IPS DF 19.7 (cell line): ENCODE measurements at regions not wholly inside any gene's neighbourhood (a gene's known extent, or its start where the extent isn't known, plus 50 kb on each side); places are given as distances from the start of the nearest gene placed in this dataset.

Experiments used
- DNase-seq: peaks from one replicate; pipeline ENCODE4 v3.0.0-alpha.2; 2013; ENCODE audit warnings: low read depth, low spot score

- no peak for DNase-seq
These were observed 58.7 kb upstream of the SH3RF3 start for GRCh38 chr2:109070290-109070689.

GRCh38 chr2:109069331-109070194 is 59.4 kb upstream of the SH3RF3 start:
- peak; percentile 35 for DNase-seq

GRCh38 chr2:109068811-109069210 is 60.2 kb upstream of the SH3RF3 start:
- no peak for DNase-seq

- no peak for DNase-seq
These were observed 61.3 kb upstream of the SH3RF3 start for GRCh38 chr2:109067631-109068125.

- DNase-seq, result no peak
These were observed 61.9 kb upstream of the SH3RF3 start for GRCh38 chr2:109066917-109067597.

GRCh38 chr2:109066501-109066900 is 62.5 kb upstream of the SH3RF3 start:
- no peak for DNase-seq

GRCh38 chr2:109065391-109065734 is 63.6 kb upstream of the SH3RF3 start:
- DNase-seq, result no peak

GRCh38 chr2:109064660-109065390 is 64.2 kb upstream of the SH3RF3 start:
- no peak for DNase-seq

GRCh38 chr2:109062859-109063700 is 65.9 kb upstream of the SH3RF3 start:
- DNase-seq, result no peak

- no peak for DNase-seq
These were observed 66.7 kb upstream of the SH3RF3 start for GRCh38 chr2:109062145-109062858.

GRCh38 chr2:109061736-109062135 is 67.3 kb upstream of the SH3RF3 start:
- no peak for DNase-seq

- DNase-seq, result no peak
These were observed 68.5 kb upstream of the SH3RF3 start for GRCh38 chr2:109060496-109060895.

GRCh38 chr2:109059474-109060165 is 69.4 kb upstream of the SH3RF3 start:
- DNase-seq, result no peak

GRCh38 chr2:109058802-109059201 is 69.8 kb upstream of the EDAR start:
- DNase-seq, result no peak

- no peak for DNase-seq
These were observed 69.2 kb upstream of the EDAR start for GRCh38 chr2:109058191-109058632.

- no peak for DNase-seq
These were observed 68.7 kb upstream of the EDAR start for GRCh38 chr2:109057686-109058085.

- no peak for DNase-seq
These were observed 66.4 kb upstream of the EDAR start for GRCh38 chr2:109055435-109055834.

- DNase-seq, result no peak
These were observed 65.8 kb upstream of the EDAR start for GRCh38 chr2:109054865-109055264.

- DNase-seq, result no peak
These were observed 64.7 kb upstream of the EDAR start for GRCh38 chr2:109053716-109054115.

GRCh38 chr2:109052922-109053321 is 63.9 kb upstream of the EDAR start:
- no peak for DNase-seq
